ENCODE measurements at regions not wholly inside any gene's neighbourhood (a gene's known extent, or its start where the extent isn't known, plus 50 kb on each side); places are given as distances from the start of the nearest gene placed in this dataset.

DNA sequence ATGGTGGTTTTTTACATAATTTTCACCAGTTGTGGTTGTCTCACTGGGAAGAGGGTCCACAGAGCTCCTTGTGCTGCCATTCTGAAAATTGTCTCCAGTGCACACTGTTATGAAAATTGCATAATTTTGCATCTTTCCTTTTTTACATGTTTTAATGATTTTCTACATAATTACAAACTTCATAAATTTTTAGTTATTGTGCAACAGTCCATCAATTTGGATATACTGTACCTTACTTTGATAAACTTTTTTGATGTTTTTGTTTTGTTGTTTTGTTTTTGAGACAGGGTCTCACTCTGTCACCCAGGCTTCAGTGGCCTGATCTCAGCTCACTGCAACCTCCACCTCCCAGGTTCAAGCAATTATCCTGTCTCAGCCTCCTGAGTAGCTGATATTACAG, 70.6 kb upstream of the AUTS2 start:
- ATAC-seq (ENCODE audit: low read depth) (no peak), DNase-seq (no peak)
- H3K79me1 ChIP-seq (ENCODE audit: low read depth in 1 of 2, low read length in 2 of 2): no peaks in the 10 kb centered on the region
- no peak overlapping the region for H2AK5ac ChIP-seq (ENCODE audit: low read depth, low read length)
- no peak overlapping the region for H4K5ac ChIP-seq (ENCODE audit: low read depth, low read length)
- H2BK5ac ChIP-seq (ENCODE audit: low read depth, low read length, poor library complexity, severe bottlenecking): no peak overlapping the region
- no peaks in the 10 kb centered on the region for H3K27me3 ChIP-seq (ENCODE audit: control insufficient read depth, insufficient read depth, low read length)
- no peak overlapping the region for H4K91ac ChIP-seq (ENCODE audit: insufficient read depth, low read depth, low read length)
- no peak overlapping the region for H4K8ac ChIP-seq (ENCODE audit: low read depth in 2 of 2, low read length in 2 of 2)
- no peak overlapping the region for H2BK20ac ChIP-seq (ENCODE audit: low read depth, low read length)
- H3K9ac ChIP-seq (ENCODE audit: low read depth, low read length): no peak overlapping the region
- intact Hi-C loops (cut with micrococcal nuclease) (no loop called here), dilution Hi-C loops (cut with HindIII; ENCODE audit: low sequenced_read_pairs, unreplicated experiment) (no loop called here), in situ Hi-C loops (cut with MboI; ENCODE audit: low sequenced_read_pairs) (no loop called here)
- ChIA-PET POLR2A (ENCODE audit: unreplicated experiment) (no interaction called here), CTCF (no interaction called here)
- no peak overlapping the region for H3K4me3 ChIP-seq (ENCODE audit: insufficient read depth, low read depth, low read length)
- H2BK120ac ChIP-seq (ENCODE audit: low read depth, low read length): no peak overlapping the region
- H3K27ac ChIP-seq (ENCODE audit: insufficient read depth, low read length): no peak overlapping the region
- H3K23ac ChIP-seq (ENCODE audit: low read depth, low read length): no peak overlapping the region
- H3K14ac ChIP-seq (replicated peaks; ENCODE audit: low read depth, low read length): no peak overlapping the region
- H3K9me3 ChIP-seq (ENCODE audit: control insufficient read depth, insufficient read depth, low read length): peaks cover 8% of the 10 kb centered on the region; the same call in 1 of the 2 replicates
- no peaks in the 10 kb centered on the region for H3K36me3 ChIP-seq (ENCODE audit: control insufficient read depth, insufficient read depth, low read length)
- H3K4ac ChIP-seq (ENCODE audit: low read depth, low read length): no peak overlapping the region
- H2AK9ac ChIP-seq (replicated peaks; ENCODE audit: low read depth, low read length, poor library complexity): no peak overlapping the region
- H3K4me1 ChIP-seq (ENCODE audit: control insufficient read depth, insufficient read depth, low read length): no peaks in the 10 kb centered on the region
- no peaks in the 10 kb centered on the region for H3K9me1 ChIP-seq (ENCODE audit: insufficient read depth, low read length)
- TF ChIP-seq FOS (IDR thresholded peaks at IDR 0.05; ENCODE audit: low read depth, low read length) (no peak), RAD21 (IDR thresholded peaks at IDR 0.05; ENCODE audit: low read length) (no peak), CEBPB (IDR thresholded peaks at IDR 0.05; ENCODE audit: low read depth, low read length) (0 out of 2 replicates have a peak, but pooled peaks have one; percentile 20)
- TF ChIP-seq, protein P1, sequence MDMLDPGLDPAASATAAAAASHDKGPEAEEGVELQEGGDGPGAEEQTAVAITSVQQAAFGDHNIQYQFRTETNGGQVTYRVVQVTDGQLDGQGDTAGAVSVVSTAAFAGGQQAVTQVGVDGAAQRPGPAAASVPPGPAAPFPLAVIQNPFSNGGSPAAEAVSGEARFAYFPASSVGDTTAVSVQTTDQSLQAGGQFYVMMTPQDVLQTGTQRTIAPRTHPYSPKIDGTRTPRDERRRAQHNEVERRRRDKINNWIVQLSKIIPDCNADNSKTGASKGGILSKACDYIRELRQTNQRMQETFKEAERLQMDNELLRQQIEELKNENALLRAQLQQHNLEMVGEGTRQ (IDR thresholded peaks at IDR 0.05; ENCODE audit: low read depth, low read length): no peak
- no peak overlapping the region for H3K56ac ChIP-seq (ENCODE audit: extremely low read depth, insufficient read depth, low read length)
- H4K20me1 ChIP-seq (ENCODE audit: insufficient read depth, low read length): no peaks in the 10 kb centered on the region
- H2AFZ ChIP-seq (replicated peaks; ENCODE audit: low read length, poor library complexity): no peak overlapping the region
- H3K4me2 ChIP-seq (ENCODE audit: low read depth, low read length): no peak overlapping the region
- H3K18ac ChIP-seq (ENCODE audit: low read depth, low read length): no peak overlapping the region
- no TSS peak for BruUV-seq (replicated peaks)
- H2BK15ac ChIP-seq (ENCODE audit: low read depth, low read length): no peak overlapping the region

Data from IMR-90 (cell line).